Activated effector memory CD4-positive, alpha-beta T cell treated with Interleukin-2 at 50 U/mL for 16 hours (primary cell): ENCODE measurements at regions not wholly inside any gene's neighbourhood (a gene's known extent, or its start where the extent isn't known, plus 50 kb on each side); places are given as distances from the start of the nearest gene placed in this dataset.

Experiments
- DNase-seq: peaks from one replicate; pipeline ENCODE4 v3.0.0-alpha.2; 2020

GRCh38 chr2:47235132-47235531 lies 58.8 kb upstream of the CALM2 start:
- DNase-seq = no peak

- DNase-seq = no peak
These were observed 58.1 kb upstream of the CALM2 start for GRCh38 chr2:47234456-47234855.

GRCh38 chr2:47232738-47233415 lies 56.6 kb upstream of the CALM2 start:
- no peak for DNase-seq

- DNase-seq = no peak
These were observed 54.1 kb upstream of the CALM2 start for GRCh38 chr2:47230418-47230817.

GRCh38 chr2:47227532-47228279 lies 51.4 kb upstream of the CALM2 start:
- no peak for DNase-seq

GRCh38 chr2:47226923-47227220 lies 50.6 kb upstream of the CALM2 start:
- no peak for DNase-seq

GRCh38 chr2:47226132-47226922 lies 50.0 kb upstream of the CALM2 start:
- DNase-seq = no peak
